Testis (tissue), 2 donors: ENCODE measurements at regions not wholly inside any gene's neighbourhood (a gene's known extent, or its start where the extent isn't known, plus 50 kb on each side); places are given as distances from the start of the nearest gene placed in this dataset.

ENCODE experiments used
- DNase-seq: peaks from one replicate; pipeline ENCODE4 v3.0.0-alpha.2; 2019
- H3K27ac ChIP-seq, 2 donors: fragments of 200-600 bp; sonication (generic); one replicate each; pipeline ENCODE4 v1.5.1; 2019
- H3K27me3 ChIP-seq: fragments of 200-600 bp; sonication (generic); one replicate; pipeline ENCODE4 v1.5.1; 2019
- H3K36me3 ChIP-seq: fragments of 200-600 bp; sonication (generic); one replicate; pipeline ENCODE4 v1.5.1; 2017; ENCODE audit warnings: low read depth; ENCODE audit errors: missing control alignments
- H3K4me1 ChIP-seq: fragments of 200-600 bp; sonication (generic); one replicate; pipeline ENCODE4 v1.5.1; 2019
- H3K4me3 ChIP-seq, 2 donors: fragments of 200-600 bp; sonication (generic); one replicate each; pipeline ENCODE4 v1.5.1; 2017 to 2019
- H3K9me3 ChIP-seq: fragments of 200-600 bp; sonication (generic); one replicate; pipeline ENCODE4 v1.5.1; 2017
- POLR2A ChIP-seq: fragments of 450-650 bp; IDR thresholded peaks from one replicate; pipeline ENCODE4 v1.6.1; 2017; ENCODE audit warnings: antibody characterized with exemption, mild to moderate bottlenecking, moderate library complexity
- WGBS, 2 donors: methylation state at CpG; one replicate each; pipeline ENCODE4 v1.1.5; 2018; 5-methylcytosine and 5-hydroxymethylcytosine counted together
- intact Hi-C: fragments of 100-400 bp; cut with DNase I; formaldehyde crosslinking; loops from one replicate; pipeline ENCODE4 v1.15.1; 2023; ENCODE audit warnings: low total_unique reads
- TF ChIP-seq, protein P1 (sequence below), 3 experiments: fragments of 450-650 bp in 2 of 3; fragments of 200-600 bp in 1 of 3; sonication (generic) in 1 of 3; IDR thresholded peaks; one replicate each; pipeline ENCODE4 v1.5.1; 2016 to 2019; ENCODE audit warnings: antibody characterized with exemption in 3 of 3, mild to moderate bottlenecking in 2 of 3, moderate library complexity in 1 of 3

DNA sequence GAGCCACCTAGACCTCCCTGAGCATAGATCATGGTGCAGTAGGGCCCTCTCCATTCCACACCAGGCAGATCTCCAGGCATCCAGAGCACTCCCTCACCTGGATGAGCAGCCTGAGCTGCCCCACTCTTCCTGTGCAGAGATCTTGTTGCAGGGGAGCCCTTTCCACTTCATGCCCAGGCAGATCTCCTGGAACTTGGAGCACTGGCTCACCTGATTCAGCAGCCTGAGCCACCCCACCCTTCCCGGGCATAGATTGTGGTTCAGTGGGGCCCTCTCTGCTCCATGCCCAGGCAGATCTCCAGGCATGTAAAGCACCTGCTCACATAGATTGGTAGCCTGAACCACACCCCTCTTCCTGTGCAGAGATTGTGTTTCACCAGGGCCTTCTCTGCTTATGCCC, 78.0 kb downstream of the SEC16B start:
- Histone ChIP-seq H3K36me3 (no peaks in the 10 kb centered on the region), H3K27ac (no peak overlapping the region), H3K4me3 (no peak overlapping the region), H3K9me3 (no peaks in the 10 kb centered on the region), H3K27me3 (no peaks in the 10 kb centered on the region), H3K4me1 (no peaks in the 10 kb centered on the region)
- no peak for TF ChIP-seq POLR2A
- TF ChIP-seq, protein P1, sequence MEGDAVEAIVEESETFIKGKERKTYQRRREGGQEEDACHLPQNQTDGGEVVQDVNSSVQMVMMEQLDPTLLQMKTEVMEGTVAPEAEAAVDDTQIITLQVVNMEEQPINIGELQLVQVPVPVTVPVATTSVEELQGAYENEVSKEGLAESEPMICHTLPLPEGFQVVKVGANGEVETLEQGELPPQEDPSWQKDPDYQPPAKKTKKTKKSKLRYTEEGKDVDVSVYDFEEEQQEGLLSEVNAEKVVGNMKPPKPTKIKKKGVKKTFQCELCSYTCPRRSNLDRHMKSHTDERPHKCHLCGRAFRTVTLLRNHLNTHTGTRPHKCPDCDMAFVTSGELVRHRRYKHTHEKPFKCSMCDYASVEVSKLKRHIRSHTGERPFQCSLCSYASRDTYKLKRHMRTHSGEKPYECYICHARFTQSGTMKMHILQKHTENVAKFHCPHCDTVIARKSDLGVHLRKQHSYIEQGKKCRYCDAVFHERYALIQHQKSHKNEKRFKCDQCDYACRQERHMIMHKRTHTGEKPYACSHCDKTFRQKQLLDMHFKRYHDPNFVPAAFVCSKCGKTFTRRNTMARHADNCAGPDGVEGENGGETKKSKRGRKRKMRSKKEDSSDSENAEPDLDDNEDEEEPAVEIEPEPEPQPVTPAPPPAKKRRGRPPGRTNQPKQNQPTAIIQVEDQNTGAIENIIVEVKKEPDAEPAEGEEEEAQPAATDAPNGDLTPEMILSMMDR (IDR thresholded peaks at IDR 0.05), result no peak
- DNase-seq, result no peak
- WGBS, 2 donors, result 100% methylated on average over 1 of the region's 1 CpG
- intact Hi-C loops, result no loop called here

DNA sequence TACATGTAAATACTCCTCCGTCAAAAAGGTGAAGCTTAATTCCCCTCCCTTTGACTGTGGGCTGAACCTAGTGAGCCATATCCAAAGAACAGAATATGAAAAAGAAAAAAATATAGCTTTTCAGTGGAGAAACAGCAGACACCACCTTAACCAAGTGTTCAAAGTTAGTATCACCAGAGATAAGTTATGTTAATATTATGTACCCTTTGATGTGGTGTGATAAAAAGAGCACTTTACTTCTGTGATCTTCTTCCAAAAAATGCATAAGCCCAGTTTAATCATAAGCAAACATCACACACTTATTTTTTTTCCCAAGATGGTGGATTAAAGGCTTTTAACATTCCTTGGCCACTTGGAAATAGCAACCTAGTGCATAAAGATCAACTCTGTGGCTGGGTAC, 79.4 kb downstream of the SEC16B start:
- DNase-seq, result no peak
- WGBS, 2 donors, result 50 to 82% methylated on average over 1 of the region's 1 CpG
- no peaks in the 10 kb centered on the region for H3K36me3 ChIP-seq
- intact Hi-C loops, result no loop called here
- H3K27ac ChIP-seq, result no peak overlapping the region
- H3K4me1 ChIP-seq, result no peaks in the 10 kb centered on the region
- no peaks in the 10 kb centered on the region for H3K27me3 ChIP-seq
- TF ChIP-seq, protein P1 (IDR thresholded peaks at IDR 0.05), result no peak
- no peak for TF ChIP-seq POLR2A
- H3K4me3 ChIP-seq, result no peak overlapping the region
- no peaks in the 10 kb centered on the region for H3K9me3 ChIP-seq

DNA sequence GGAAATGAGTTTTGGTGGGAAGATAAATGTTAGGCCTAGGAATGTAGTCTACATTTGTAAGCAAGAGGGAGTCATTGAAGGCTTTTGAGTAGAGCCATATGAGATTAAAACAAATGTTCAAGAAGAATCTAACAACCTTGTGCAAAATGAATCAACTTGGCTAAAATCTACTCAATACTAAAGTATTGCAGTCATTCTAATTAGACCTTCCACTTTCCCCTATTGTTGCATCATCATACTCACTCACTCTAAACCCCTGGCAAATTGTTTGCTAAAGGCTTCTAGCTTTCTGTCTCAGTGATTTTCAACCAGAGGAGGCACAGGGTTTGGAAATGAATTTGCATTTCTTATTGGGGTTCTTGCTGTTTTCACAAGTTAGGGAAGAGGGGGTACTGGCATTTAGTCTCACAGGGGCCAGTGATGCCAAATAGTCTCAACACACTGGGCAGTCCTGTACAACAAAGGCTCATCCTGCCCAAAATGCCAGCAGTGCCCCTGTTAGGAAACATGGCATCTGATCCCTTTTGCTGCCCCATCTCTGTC, 85.3 kb downstream of the SEC16B start:
- DNase-seq, result no peak
- TF ChIP-seq, protein P1 (IDR thresholded peaks at IDR 0.05), result no peak
- TF ChIP-seq POLR2A, result no peak
- H3K4me1 ChIP-seq, result no peaks in the 10 kb centered on the region
- no peak overlapping the region for H3K27ac ChIP-seq
- intact Hi-C loops, result no loop called here
- H3K9me3 ChIP-seq, result no peaks in the 10 kb centered on the region
- H3K36me3 ChIP-seq, result no peaks in the 10 kb centered on the region
- H3K4me3 ChIP-seq, result no peak overlapping the region
- H3K27me3 ChIP-seq, result no peaks in the 10 kb centered on the region

DNA sequence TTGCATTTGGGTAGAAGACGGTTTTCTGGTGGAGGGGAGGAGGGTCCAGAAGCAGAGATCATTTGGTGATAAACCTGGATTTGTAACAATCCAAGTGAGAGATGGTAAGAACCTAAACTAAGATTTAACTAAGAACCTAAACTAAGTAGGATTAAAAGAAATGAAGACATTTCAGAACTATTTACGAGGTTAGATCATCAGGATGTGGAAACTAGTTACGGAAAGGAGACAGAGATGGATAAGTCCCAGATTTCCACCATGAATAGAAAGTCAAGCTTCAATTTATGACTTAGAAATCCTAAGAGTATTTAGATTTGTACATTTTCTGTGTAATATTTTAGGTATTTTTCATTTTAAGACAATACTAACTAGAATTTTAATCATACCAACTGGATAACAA, 86.3 kb downstream of the SEC16B start:
- Histone ChIP-seq H3K9me3 (no peaks in the 10 kb centered on the region), H3K27ac (no peak overlapping the region), H3K4me1 (no peaks in the 10 kb centered on the region), H3K36me3 (no peaks in the 10 kb centered on the region), H3K27me3 (no peaks in the 10 kb centered on the region), H3K4me3 (no peak overlapping the region)
- WGBS, 2 donors, result 89 to 95% methylated on average over 3 of the region's 3 CpGs
- intact Hi-C loops, result no loop called here
- no peak for DNase-seq
- TF ChIP-seq, protein P1 (IDR thresholded peaks at IDR 0.05), result no peak
- TF ChIP-seq POLR2A, result no peak

DNA sequence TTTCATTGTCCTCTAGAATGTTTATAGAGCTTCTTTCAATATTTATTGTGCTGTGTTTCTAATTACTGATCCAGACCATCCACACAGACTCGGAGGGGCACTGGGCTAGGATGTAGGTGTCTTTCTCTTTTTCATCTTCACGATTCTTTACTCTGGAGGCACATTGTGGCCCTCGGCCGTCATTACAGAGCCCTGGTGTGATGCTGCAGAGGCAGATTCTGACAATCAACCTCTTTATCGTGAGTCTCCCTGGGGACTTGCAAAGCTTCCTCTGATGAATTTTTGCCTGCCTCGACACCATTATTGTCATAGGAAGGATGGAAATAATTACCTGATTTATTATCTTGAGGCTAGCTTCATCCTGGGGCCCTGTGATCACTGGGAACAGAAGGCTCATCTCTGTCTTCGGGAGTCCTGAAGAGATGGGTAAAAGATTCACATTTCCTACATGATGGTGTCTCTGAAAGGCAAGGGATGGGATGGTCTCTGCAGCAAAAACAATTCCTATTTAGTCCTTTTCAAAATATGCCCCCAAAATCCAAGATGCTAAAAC, 89.4 kb downstream of the SEC16B start:
- Histone ChIP-seq H3K4me3 (no peak overlapping the region), H3K4me1 (no peaks in the 10 kb centered on the region), H3K9me3 (no peaks in the 10 kb centered on the region), H3K27ac (no peak overlapping the region), H3K27me3 (no peaks in the 10 kb centered on the region), H3K36me3 (no peaks in the 10 kb centered on the region)
- no peak for DNase-seq
- 80 to 81% methylated on average over 7 of the region's 7 CpGs for WGBS, 2 donors
- intact Hi-C loops, result no loop called here
- TF ChIP-seq POLR2A, result no peak
- TF ChIP-seq, protein P1 (IDR thresholded peaks at IDR 0.05), result no peak
